ENCODE measurements at regions not wholly inside any gene's neighbourhood (a gene's known extent, or its start where the extent isn't known, plus 50 kb on each side); places are given as distances from the start of the nearest gene placed in this dataset.

- Histone ChIP-seq H3K27ac (ENCODE audit: low read length) (no peak overlapping the region), H4K20me1 (ENCODE audit: insufficient read depth, low read length) (no peaks in the 10 kb centered on the region), H3K9me2 (replicated peaks; ENCODE audit: insufficient read depth, low read length) (no peaks in the 10 kb centered on the region), H2AFZ (ENCODE audit: low read length) (no peak overlapping the region), H3K27me3 (replicated peaks; ENCODE audit: insufficient read depth, low read length) (no peaks in the 10 kb centered on the region), H3K36me3 (replicated peaks; ENCODE audit: insufficient read depth, low read length) (no peaks in the 10 kb centered on the region), H3K4me3 (ENCODE audit: low read length) (no peak overlapping the region), H3F3A (ENCODE audit: insufficient read depth, low read length) (no peaks in the 10 kb centered on the region), H3K4me2 (ENCODE audit: low read depth, low read length) (no peak overlapping the region), H3K9ac (ENCODE audit: low read length) (no peak overlapping the region), H3K79me2 (ENCODE audit: low read length) (no peaks in the 10 kb centered on the region), H3K9me3 (replicated peaks; ENCODE audit: insufficient read depth, low read length) (no peaks in the 10 kb centered on the region), H3K4me1 (ENCODE audit: low read length) (no peaks in the 10 kb centered on the region)
- TF ChIP-seq CTCF (IDR thresholded peaks at IDR 0.05; ENCODE audit: low read length) (no peak), EZH2 (optimal IDR thresholded peaks at IDR 0.05; ENCODE audit: low read depth, low read length) (no peak), EZH2phosphoT487 (IDR thresholded peaks at IDR 0.05; ENCODE audit: low read length) (no peak)
- no peak for DNase-seq
Observed at GRCh38 chr3:53975382-53975781, 83.7 kb upstream of the SELENOK start.

- Histone ChIP-seq H3K79me2 (ENCODE audit: low read length) (no peaks in the 10 kb centered on the region), H3K9me2 (replicated peaks; ENCODE audit: insufficient read depth, low read length) (no peaks in the 10 kb centered on the region), H3K9me3 (replicated peaks; ENCODE audit: insufficient read depth, low read length) (no peaks in the 10 kb centered on the region), H3K4me2 (ENCODE audit: low read depth, low read length) (0 out of 2 replicates have a peak overlapping the region, but pooled peaks have one; percentile 2), H2AFZ (ENCODE audit: low read length) (0 out of 2 replicates have a peak overlapping the region, but pooled peaks have one; percentile 21), H3K9ac (ENCODE audit: low read length) (no peak overlapping the region), H3K36me3 (replicated peaks; ENCODE audit: insufficient read depth, low read length) (no peaks in the 10 kb centered on the region), H3K27me3 (replicated peaks; ENCODE audit: insufficient read depth, low read length) (no peaks in the 10 kb centered on the region), H3K27ac (ENCODE audit: low read length) (no peak overlapping the region), H4K20me1 (ENCODE audit: insufficient read depth, low read length) (no peaks in the 10 kb centered on the region), H3K4me1 (ENCODE audit: low read length) (no peaks in the 10 kb centered on the region), H3K4me3 (ENCODE audit: low read length) (no peak overlapping the region), H3F3A (ENCODE audit: insufficient read depth, low read length) (no peaks in the 10 kb centered on the region)
- DNase-seq = no peak
- TF ChIP-seq EZH2phosphoT487 (IDR thresholded peaks at IDR 0.05; ENCODE audit: low read length) (no peak), EZH2 (optimal IDR thresholded peaks at IDR 0.05; ENCODE audit: low read depth, low read length) (no peak), CTCF (IDR thresholded peaks at IDR 0.05; ENCODE audit: low read length) (no peak)
Observed at GRCh38 chr3:53974324-53974723, 82.7 kb upstream of the SELENOK start.

- Histone ChIP-seq H2AFZ (ENCODE audit: low read length) (0 out of 2 replicates have a peak overlapping the region, but pooled peaks have one; percentile 21), H3K4me3 (ENCODE audit: low read length) (no peak overlapping the region), H3K4me1 (ENCODE audit: low read length) (no peaks in the 10 kb centered on the region), H3K27me3 (replicated peaks; ENCODE audit: insufficient read depth, low read length) (no peaks in the 10 kb centered on the region), H3K9me3 (replicated peaks; ENCODE audit: insufficient read depth, low read length) (no peaks in the 10 kb centered on the region), H3F3A (ENCODE audit: insufficient read depth, low read length) (no peaks in the 10 kb centered on the region), H3K9ac (ENCODE audit: low read length) (no peak overlapping the region), H3K4me2 (ENCODE audit: low read depth, low read length) (0 out of 2 replicates have a peak overlapping the region, but pooled peaks have one; percentile 2), H3K36me3 (replicated peaks; ENCODE audit: insufficient read depth, low read length) (no peaks in the 10 kb centered on the region), H4K20me1 (ENCODE audit: insufficient read depth, low read length) (no peaks in the 10 kb centered on the region), H3K79me2 (ENCODE audit: low read length) (no peaks in the 10 kb centered on the region), H3K27ac (ENCODE audit: low read length) (no peak overlapping the region), H3K9me2 (replicated peaks; ENCODE audit: insufficient read depth, low read length) (no peaks in the 10 kb centered on the region)
- DNase-seq = no peak
- no peak for TF ChIP-seq EZH2phosphoT487 (IDR thresholded peaks at IDR 0.05; ENCODE audit: low read length)
- no peak for TF ChIP-seq EZH2 (optimal IDR thresholded peaks at IDR 0.05; ENCODE audit: low read depth, low read length)
- no peak for TF ChIP-seq CTCF (IDR thresholded peaks at IDR 0.05; ENCODE audit: low read length)
Observed at GRCh38 chr3:53973905-53974304, 82.2 kb upstream of the SELENOK start.

All from MM.1S (cell line).